Loucy (cell line): ENCODE measurements at regions not wholly inside any gene's neighbourhood (a gene's known extent, or its start where the extent isn't known, plus 50 kb on each side); places are given as distances from the start of the nearest gene placed in this dataset.

ENCODE experiments used
- H2AFZ ChIP-seq: fragments of 200-600 bp; sonication (generic); 2 replicates; pipeline ENCODE4 v1.6.0; 2016; ENCODE audit warnings: antibody characterized with exemption, mild to moderate bottlenecking, low read length, moderate library complexity
- H3F3A ChIP-seq: fragments of 200-600 bp; 2 replicates; pipeline ENCODE4 v1.6.0; 2016; ENCODE audit warnings: antibody characterized with exemption, low read depth, mild to moderate bottlenecking
- H3K27me3 ChIP-seq: fragments of 200-600 bp; sonication (generic); 2 replicates; pipeline ENCODE4 v1.6.1; 2014; ENCODE audit warnings: low read length, mild to moderate bottlenecking; ENCODE audit not compliant: insufficient read depth, poor library complexity, severe bottlenecking
- H3K36me3 ChIP-seq: fragments of 200-600 bp; sonication (generic); 2 replicates; pipeline ENCODE4 v1.6.1; 2016; ENCODE audit warnings: low read length; ENCODE audit not compliant: insufficient read depth
- H3K4me1 ChIP-seq: fragments of 200-600 bp; sonication (generic); 2 replicates; pipeline ENCODE4 v1.5.1; 2014; ENCODE audit warnings: low read length, mild to moderate bottlenecking; ENCODE audit not compliant: insufficient read depth, poor library complexity, severe bottlenecking
- H3K4me2 ChIP-seq: fragments of 200-600 bp; sonication (generic); 2 replicates; pipeline ENCODE4 v1.6.0; 2014; ENCODE audit warnings: antibody characterized with exemption, low read length, low read depth, mild to moderate bottlenecking; ENCODE audit not compliant: poor library complexity, severe bottlenecking
- H3K4me3 ChIP-seq: fragments of 200-600 bp; sonication (generic); 2 replicates; pipeline ENCODE4 v1.5.1; 2014; ENCODE audit warnings: low read length, mild to moderate bottlenecking, mixed read lengths; ENCODE audit not compliant: poor library complexity, severe bottlenecking
- H3K79me2 ChIP-seq: fragments of 200-600 bp; sonication (generic); 2 replicates; pipeline ENCODE4 v1.6.1; 2014; ENCODE audit warnings: low read length; ENCODE audit not compliant: insufficient read depth
- H3K9ac ChIP-seq: fragments of 200-600 bp; sonication (generic); 2 replicates; pipeline ENCODE4 v1.6.0; 2014; ENCODE audit warnings: mild to moderate bottlenecking, low read depth, low read length, moderate library complexity; ENCODE audit not compliant: poor library complexity, severe bottlenecking
- H3K9me2 ChIP-seq: fragments of 200-600 bp; sonication (generic); replicated peaks from 2 replicates; pipeline ENCODE4 v1.6.1; 2016; ENCODE audit warnings: low read depth, low read length, mixed read lengths
- H3K9me3 ChIP-seq: fragments of 200-600 bp; sonication (generic); 2 replicates; pipeline ENCODE4 v1.6.1; 2014; ENCODE audit warnings: mild to moderate bottlenecking, antibody characterized with exemption, low read length, low read depth; ENCODE audit not compliant: insufficient read depth
- H4K20me1 ChIP-seq: fragments of 200-600 bp; sonication (generic); 2 replicates; pipeline ENCODE4 v1.6.0; 2014; ENCODE audit warnings: antibody characterized with exemption, low read length, mild to moderate bottlenecking; ENCODE audit not compliant: insufficient read depth, poor library complexity, severe bottlenecking
- CTCF ChIP-seq: fragments of 200-600 bp; sonication (generic); conservative IDR thresholded peaks from 2 replicates; pipeline ENCODE4 v1.5.1; 2014; ENCODE audit warnings: mild to moderate bottlenecking, antibody characterized with exemption, low read length
- EZH2phosphoT487 ChIP-seq: fragments of 200-600 bp; IDR thresholded peaks from 2 replicates; pipeline ENCODE4 v1.6.1; 2018; ENCODE audit warnings: antibody characterized with exemption, mild to moderate bottlenecking, moderate library complexity, borderline replicate concordance

GRCh38 chr5:32501071-32502002, 56.8 kb upstream of the ZFR start:
- Histone ChIP-seq H3K36me3 (no peaks in the 10 kb centered on the region), H3K4me3 (no peak overlapping the region), H3K4me2 (no peak overlapping the region), H3K9me3 (no peaks in the 10 kb centered on the region), H4K20me1 (no peaks in the 10 kb centered on the region), H3K27me3 (no peaks in the 10 kb centered on the region), H3K79me2 (no peaks in the 10 kb centered on the region), H3K9ac (no peak overlapping the region), H3K9me2 (no peaks in the 10 kb centered on the region), H2AFZ (no peak overlapping the region), H3K4me1 (peaks cover 34% of the 10 kb centered on the region), H3F3A (peaks cover 9% of the 10 kb centered on the region)
- TF ChIP-seq CTCF = no peak

DNA sequence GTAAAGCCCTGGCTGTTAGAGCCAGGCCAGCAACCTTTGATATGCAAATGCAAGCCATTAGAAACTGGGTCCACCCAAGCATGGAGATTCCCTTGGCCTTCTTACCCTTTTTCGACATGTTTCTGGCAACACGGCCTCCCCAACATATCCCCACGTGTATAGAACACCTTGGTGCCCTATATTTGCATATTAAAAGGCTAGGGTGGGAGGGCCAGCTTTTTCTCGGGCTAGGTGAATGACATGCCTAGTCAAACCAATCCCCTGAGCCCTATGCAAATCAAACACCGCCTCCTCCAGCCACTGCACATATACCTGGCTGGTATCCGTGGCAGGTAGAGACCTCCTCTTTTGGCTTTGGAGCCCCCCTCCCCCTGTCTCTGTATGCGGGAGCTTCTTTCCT, 55.6 kb upstream of the ZFR start:
- TF ChIP-seq EZH2phosphoT487 (no peak), CTCF (no peak)
- Histone ChIP-seq H3F3A (peaks cover 5% of the 10 kb centered on the region), H3K4me2 (no peak overlapping the region), H3K9me2 (no peaks in the 10 kb centered on the region), H3K4me1 (peaks cover 24% of the 10 kb centered on the region), H2AFZ (no peak overlapping the region), H3K27me3 (no peaks in the 10 kb centered on the region), H3K4me3 (no peak overlapping the region), H3K9ac (no peak overlapping the region), H3K9me3 (no peaks in the 10 kb centered on the region), H3K36me3 (no peaks in the 10 kb centered on the region), H3K79me2 (no peaks in the 10 kb centered on the region), H4K20me1 (no peaks in the 10 kb centered on the region)

- no peaks in the 10 kb centered on the region for H3F3A ChIP-seq
- H3K4me3 ChIP-seq = no peak overlapping the region
- H3K9me3 ChIP-seq = no peaks in the 10 kb centered on the region
- no peak overlapping the region for H2AFZ ChIP-seq
- H3K36me3 ChIP-seq = no peaks in the 10 kb centered on the region
- peak overlapping the region; percentile 50 for H3K4me2 ChIP-seq
- no peak for TF ChIP-seq EZH2phosphoT487
- no peak for TF ChIP-seq CTCF
- no peak overlapping the region for H3K9ac ChIP-seq
- no peaks in the 10 kb centered on the region for H3K79me2 ChIP-seq
- H3K9me2 ChIP-seq = no peaks in the 10 kb centered on the region
- H4K20me1 ChIP-seq = no peaks in the 10 kb centered on the region
- no peaks in the 10 kb centered on the region for H3K27me3 ChIP-seq
- H3K4me1 ChIP-seq = peaks cover 17% of the 10 kb centered on the region
These were observed 54.7 kb upstream of the ZFR start for GRCh38 chr5:32499261-32499660.
